ENCODE measurements at regions not wholly inside any gene's neighbourhood (a gene's known extent, or its start where the extent isn't known, plus 50 kb on each side); places are given as distances from the start of the nearest gene placed in this dataset.
"Not testable (repeated sequence)": the region's sequence is repeated elsewhere in the genome, so short reads cannot be mapped to it uniquely, and the experiment has no call there.

GRCh38 chr7:123275036-123275753 lies 75.4 kb upstream of the SLC13A1 start:
- DNase-seq (ENCODE audit: low read depth, low spot score): peak; percentile 42
- in situ Hi-C loops (cut with HindIII; ENCODE audit: low sequenced_read_pairs): no loop called here
- no peak overlapping the region for H3K4me3 ChIP-seq (ENCODE audit: low read depth, low read length)
- no peak for TF ChIP-seq CTCF (IDR thresholded peaks at IDR 0.05; ENCODE audit: low read depth, low read length)

GRCh38 chr7:123273185-123273584 lies 73.4 kb upstream of the SLC13A1 start:
- DNase-seq (ENCODE audit: low read depth, low spot score): no peak
- TF ChIP-seq CTCF (IDR thresholded peaks at IDR 0.05; ENCODE audit: low read depth, low read length): no peak
- H3K4me3 ChIP-seq (ENCODE audit: low read depth, low read length): no peak overlapping the region
- in situ Hi-C loops (cut with HindIII; ENCODE audit: low sequenced_read_pairs): no loop called here

GRCh38 chr7:123271856-123272255 lies 72.1 kb upstream of the SLC13A1 start:
- in situ Hi-C loops (cut with HindIII; ENCODE audit: low sequenced_read_pairs): no loop called here
- DNase-seq (ENCODE audit: low read depth, low spot score): no peak
- no peak for TF ChIP-seq CTCF (IDR thresholded peaks at IDR 0.05; ENCODE audit: low read depth, low read length)
- no peak overlapping the region for H3K4me3 ChIP-seq (ENCODE audit: low read depth, low read length)

- in situ Hi-C loops (cut with HindIII; ENCODE audit: low sequenced_read_pairs): no loop called here
- no peak overlapping the region for H3K4me3 ChIP-seq (ENCODE audit: low read depth, low read length)
- DNase-seq (ENCODE audit: low read depth, low spot score): peak; percentile 55
- no peak for TF ChIP-seq CTCF (IDR thresholded peaks at IDR 0.05; ENCODE audit: low read depth, low read length)
These were observed 71.5 kb upstream of the SLC13A1 start for GRCh38 chr7:123271231-123271630.

- no peak overlapping the region for H3K4me3 ChIP-seq (ENCODE audit: low read depth, low read length)
- in situ Hi-C loops (cut with HindIII; ENCODE audit: low sequenced_read_pairs): no loop called here
- DNase-seq (ENCODE audit: low read depth, low spot score): no peak
- no peak for TF ChIP-seq CTCF (IDR thresholded peaks at IDR 0.05; ENCODE audit: low read depth, low read length)
These were observed 70.8 kb upstream of the SLC13A1 start for GRCh38 chr7:123270570-123270969.

GRCh38 chr7:123265853-123266252 lies 66.1 kb upstream of the SLC13A1 start:
- in situ Hi-C loops (cut with HindIII; ENCODE audit: low sequenced_read_pairs): no loop called here
- no peak for DNase-seq (ENCODE audit: low read depth, low spot score)
- no peak for TF ChIP-seq CTCF (IDR thresholded peaks at IDR 0.05; ENCODE audit: low read depth, low read length)

GRCh38 chr7:123264820-123265219 lies 65.1 kb upstream of the SLC13A1 start:
- DNase-seq (ENCODE audit: low read depth, low spot score); in situ Hi-C loops (cut with HindIII; ENCODE audit: low sequenced_read_pairs); H3K4me3 ChIP-seq (ENCODE audit: low read depth, low read length): not testable (repeated sequence)

More at GRCh38 chr7:123265853-123266252, 66.1 kb upstream of the SLC13A1 start:
- no peak overlapping the region for H3K4me3 ChIP-seq (ENCODE audit: low read depth, low read length)
